ENCODE measurements at regions not wholly inside any gene's neighbourhood (a gene's known extent, or its start where the extent isn't known, plus 50 kb on each side); places are given as distances from the start of the nearest gene placed in this dataset.

DNA sequence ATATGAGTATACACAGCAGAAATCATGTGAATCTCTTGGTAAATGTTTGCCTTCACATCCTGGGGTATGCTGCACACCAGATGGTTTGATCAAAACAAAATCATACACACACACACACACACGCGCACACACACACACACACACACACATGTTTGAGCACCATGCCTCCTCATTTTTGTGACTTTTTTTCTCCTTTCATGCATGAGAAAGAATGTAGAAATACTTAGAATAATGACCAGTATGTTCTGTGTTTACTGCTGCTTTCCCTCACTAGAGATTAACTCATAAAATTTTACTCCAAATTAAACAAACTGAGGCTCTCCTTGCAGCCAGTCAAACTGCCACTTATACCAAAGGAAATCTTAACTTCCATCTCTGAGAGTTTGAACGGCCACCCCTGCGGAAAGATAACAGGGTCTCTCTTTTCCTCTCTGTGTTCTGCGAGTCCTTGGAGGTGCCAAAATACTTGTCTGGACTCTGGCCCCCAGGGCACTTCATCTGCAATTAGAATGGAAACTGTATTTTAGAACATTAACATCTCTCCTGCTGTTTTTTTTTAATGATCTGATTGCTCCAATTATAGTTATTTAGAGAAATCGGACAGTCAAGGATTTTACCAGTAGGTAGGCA, 320.8 kb upstream of the NFE2L3 start:
- Mint-ChIP-seq H3K27ac (no peak overlapping the region), H3K36me3 (ENCODE audit: low read depth) (no peaks in the 10 kb centered on the region), H3K4me3 (no peak overlapping the region), H3K27me3 (peaks cover 1% of the 10 kb centered on the region), H3K4me1 (ENCODE audit: low read depth) (no peaks in the 10 kb centered on the region), H3K9me3 (no peaks in the 10 kb centered on the region)
- ChIA-PET POLR2A (no interaction called here), CTCF (no interaction called here)
- Histone ChIP-seq H3K4me1 (ENCODE audit: insufficient read depth, low read length) (no peaks in the 10 kb centered on the region), H3K27ac (ENCODE audit: low read depth in 1 of 2, low read length in 2 of 2) (no peak overlapping the region), H3K4me3 (ENCODE audit: low read length) (no peak overlapping the region), H3K9me3 (ENCODE audit: control insufficient read depth in 1 of 2, insufficient read depth in 1 of 2, low read length in 2 of 2) (no peaks in the 10 kb centered on the region), H3K36me3 (ENCODE audit: insufficient read depth, low read length) (no peaks in the 10 kb centered on the region), H3K27me3 (ENCODE audit: control insufficient read depth in 1 of 2, insufficient read depth in 2 of 2, low read length in 2 of 2) (peaks cover 0 to 3% of the 10 kb centered on the region in 2 experiments)
- DNase-seq (no peak), ATAC-seq (ENCODE audit: poor library complexity) (no peak)
- intact Hi-C loops (cut with DNase I, micrococcal nuclease) = no loop called here
- TF ChIP-seq, protein P1, sequence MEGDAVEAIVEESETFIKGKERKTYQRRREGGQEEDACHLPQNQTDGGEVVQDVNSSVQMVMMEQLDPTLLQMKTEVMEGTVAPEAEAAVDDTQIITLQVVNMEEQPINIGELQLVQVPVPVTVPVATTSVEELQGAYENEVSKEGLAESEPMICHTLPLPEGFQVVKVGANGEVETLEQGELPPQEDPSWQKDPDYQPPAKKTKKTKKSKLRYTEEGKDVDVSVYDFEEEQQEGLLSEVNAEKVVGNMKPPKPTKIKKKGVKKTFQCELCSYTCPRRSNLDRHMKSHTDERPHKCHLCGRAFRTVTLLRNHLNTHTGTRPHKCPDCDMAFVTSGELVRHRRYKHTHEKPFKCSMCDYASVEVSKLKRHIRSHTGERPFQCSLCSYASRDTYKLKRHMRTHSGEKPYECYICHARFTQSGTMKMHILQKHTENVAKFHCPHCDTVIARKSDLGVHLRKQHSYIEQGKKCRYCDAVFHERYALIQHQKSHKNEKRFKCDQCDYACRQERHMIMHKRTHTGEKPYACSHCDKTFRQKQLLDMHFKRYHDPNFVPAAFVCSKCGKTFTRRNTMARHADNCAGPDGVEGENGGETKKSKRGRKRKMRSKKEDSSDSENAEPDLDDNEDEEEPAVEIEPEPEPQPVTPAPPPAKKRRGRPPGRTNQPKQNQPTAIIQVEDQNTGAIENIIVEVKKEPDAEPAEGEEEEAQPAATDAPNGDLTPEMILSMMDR (IDR thresholded peaks at IDR 0.05) = no peak

DNA sequence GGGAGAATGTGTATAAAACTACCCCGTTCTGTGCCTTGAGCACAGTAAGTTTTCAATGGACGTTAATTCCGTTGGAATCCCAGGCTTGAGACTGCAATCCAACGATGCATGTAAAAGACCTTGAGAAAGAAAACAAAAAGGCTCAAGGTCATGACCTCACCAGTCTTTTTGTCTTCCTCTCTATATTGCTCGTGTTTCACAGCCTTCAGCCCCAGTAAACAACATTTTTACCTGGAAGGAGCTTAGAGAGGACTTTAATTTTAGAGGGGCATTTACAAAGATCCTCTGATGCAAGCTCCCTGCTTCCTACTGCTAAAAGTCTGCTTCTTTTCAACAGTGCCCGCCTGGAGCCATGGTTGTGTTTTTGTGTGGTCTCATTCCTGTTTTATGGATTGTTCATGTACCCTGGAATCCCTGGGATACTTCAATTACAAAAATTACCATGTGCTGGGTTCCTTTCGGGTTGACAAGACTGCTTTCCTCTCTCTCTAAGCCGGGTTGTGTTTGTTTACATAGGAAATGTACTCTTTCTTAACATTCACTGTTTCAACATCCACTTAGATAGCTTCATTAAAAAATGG, 320.1 kb upstream of the NFE2L3 start:
- H3K4me3 Mint-ChIP-seq = no peak overlapping the region
- TF ChIP-seq, protein P1 (IDR thresholded peaks at IDR 0.05) = no peak
- Histone ChIP-seq H3K27ac (ENCODE audit: low read depth in 1 of 2, low read length in 2 of 2) (no peak overlapping the region), H3K27me3 (ENCODE audit: control insufficient read depth in 1 of 2, insufficient read depth in 2 of 2, low read length in 2 of 2) (peaks cover 0 to 6% of the 10 kb centered on the region in 2 experiments), H3K36me3 (ENCODE audit: insufficient read depth, low read length) (no peaks in the 10 kb centered on the region), H3K4me1 (ENCODE audit: insufficient read depth, low read length) (no peaks in the 10 kb centered on the region), H3K4me3 (ENCODE audit: low read length) (no peak overlapping the region), H3K9me3 (ENCODE audit: control insufficient read depth in 1 of 2, insufficient read depth in 1 of 2, low read length in 2 of 2) (no peaks in the 10 kb centered on the region)
- ChIA-PET POLR2A (no interaction called here), CTCF (no interaction called here)
- H3K27me3 Mint-ChIP-seq = peaks cover 9% of the 10 kb centered on the region
- no peaks in the 10 kb centered on the region for H3K9me3 Mint-ChIP-seq
- H3K4me1 Mint-ChIP-seq (ENCODE audit: low read depth) = no peaks in the 10 kb centered on the region
- H3K36me3 Mint-ChIP-seq (ENCODE audit: low read depth) = no peaks in the 10 kb centered on the region
- no peak overlapping the region for H3K27ac Mint-ChIP-seq
- no peak for DNase-seq
- intact Hi-C loops (cut with DNase I, micrococcal nuclease) = no loop called here
- no peak for ATAC-seq (ENCODE audit: poor library complexity)

DNA sequence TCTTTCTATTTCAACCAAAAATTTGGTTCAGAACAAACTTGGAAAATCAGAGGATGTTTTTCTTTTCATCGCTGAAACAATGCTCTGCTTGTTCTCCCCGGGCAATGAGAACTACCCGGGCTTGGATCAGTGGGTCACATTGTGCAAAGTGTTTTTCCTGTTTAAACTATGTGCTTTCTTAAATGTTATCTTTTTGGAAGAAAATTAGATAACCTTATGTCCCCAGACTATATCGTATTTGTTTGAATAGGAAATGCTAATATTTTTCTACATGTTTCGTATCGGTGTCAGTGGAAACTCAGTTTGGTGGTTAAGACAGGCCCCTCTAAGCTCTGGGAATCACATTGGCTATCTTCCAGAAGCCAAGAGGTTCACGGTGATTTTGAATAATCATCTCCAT, 319.5 kb upstream of the NFE2L3 start:
- POLR2A ChIA-PET = no interaction called here
- intact Hi-C loops (cut with DNase I, micrococcal nuclease) = no loop called here

More for the DNA sequence above, 319.5 kb upstream of the NFE2L3 start:
- no peaks in the 10 kb centered on the region for H3K36me3 Mint-ChIP-seq (ENCODE audit: low read depth)
- no peaks in the 10 kb centered on the region for H3K36me3 ChIP-seq (ENCODE audit: insufficient read depth, low read length)
- DNase-seq (no peak), ATAC-seq (ENCODE audit: poor library complexity) (no peak)
- no peaks in the 10 kb centered on the region for H3K4me1 Mint-ChIP-seq (ENCODE audit: low read depth)
- H3K4me1 ChIP-seq (ENCODE audit: insufficient read depth, low read length) = no peaks in the 10 kb centered on the region
- no peaks in the 10 kb centered on the region for H3K9me3 Mint-ChIP-seq
- CTCF ChIA-PET = no interaction called here
- H3K27me3 ChIP-seq (ENCODE audit: control insufficient read depth in 1 of 2, insufficient read depth in 2 of 2, low read length in 2 of 2) = peaks cover 0 to 9% of the 10 kb centered on the region in 2 experiments
- H3K4me3 Mint-ChIP-seq = no peak overlapping the region
- H3K27me3 Mint-ChIP-seq = peaks cover 10% of the 10 kb centered on the region
- no peak overlapping the region for H3K27ac ChIP-seq (ENCODE audit: low read depth in 1 of 2, low read length in 2 of 2)
- H3K27ac Mint-ChIP-seq = no peak overlapping the region
- H3K9me3 ChIP-seq (ENCODE audit: control insufficient read depth in 1 of 2, insufficient read depth in 1 of 2, low read length in 2 of 2) = no peaks in the 10 kb centered on the region
- TF ChIP-seq, protein P1 (IDR thresholded peaks at IDR 0.05) = no peak
- no peak overlapping the region for H3K4me3 ChIP-seq (ENCODE audit: low read length)
